PC-9 (cell line): ENCODE measurements at regions not wholly inside any gene's neighbourhood (a gene's known extent, or its start where the extent isn't known, plus 50 kb on each side); places are given as distances from the start of the nearest gene placed in this dataset.

Experiments used
- BruUV-seq: library from RNA; stranded (reverse); fragments of 400-500 nt; replicated peaks from 2 replicates; lab custom pipeline; 2021; lab: Mats Ljungman, UMichigan
- CTCF ChIA-PET: fragments of 300-600 bp; sonication (Branson Sonifier 250); formaldehyde crosslinking; loops from one replicate; lab custom pipeline; 2022; ENCODE audit warnings: antibody characterized with exemption; lab: Charles Lee
- POLR2A ChIA-PET: fragments of 300-600 bp; sonication (Branson Sonifier 250); formaldehyde crosslinking; loops from one replicate; lab custom pipeline; 2022; ENCODE audit warnings: antibody characterized with exemption; ENCODE audit not compliant: unreplicated experiment; lab: Charles Lee
- DNase-seq, 2 experiments: peaks; one replicate each; pipeline versions ENCODE4 v3.0.0 to v3.0.0-alpha.2; 2015 to 2022; ENCODE audit warnings: mixed read lengths in 1 of 2
- H2AFZ ChIP-seq: fragments of 200-600 bp; sonication (generic); 2 replicates; pipeline ENCODE4 v1.8.1; 2017; ENCODE audit warnings: antibody characterized with exemption
- H3F3A ChIP-seq: fragments of 200-600 bp; sonication (generic); 2 replicates; pipeline ENCODE4 v1.8.1; 2017; ENCODE audit warnings: antibody characterized with exemption, mild to moderate bottlenecking, low read depth; ENCODE audit not compliant: insufficient read depth
- H3K27ac ChIP-seq: fragments of 200-600 bp; sonication (generic); 2 replicates; pipeline ENCODE4 v1.6.1; 2016; ENCODE audit warnings: mixed run types
- H3K27me3 ChIP-seq: fragments of 200-600 bp; sonication (generic); 2 replicates; pipeline ENCODE4 v1.6.1; 2016; ENCODE audit warnings: low read depth, mixed run types; ENCODE audit not compliant: insufficient read depth
- H3K36me3 ChIP-seq: fragments of 200-600 bp; sonication (generic); 2 replicates; pipeline ENCODE4 v1.6.1; 2016; ENCODE audit warnings: low read depth, mixed run types
- H3K4me1 ChIP-seq: fragments of 200-600 bp; sonication (generic); replicated peaks from 2 replicates; pipeline ENCODE4 v1.6.1; 2016; ENCODE audit warnings: mixed run types; ENCODE audit not compliant: insufficient read depth
- H3K4me2 ChIP-seq: fragments of 200-600 bp; sonication (generic); 2 replicates; pipeline ENCODE4 v1.6.1; 2017; ENCODE audit warnings: mixed run types
- H3K4me3 ChIP-seq: fragments of 200-600 bp; sonication (generic); 2 replicates; pipeline ENCODE4 v1.6.1; 2016; ENCODE audit warnings: mixed run types
- H3K79me2 ChIP-seq: fragments of 200-600 bp; sonication (generic); 2 replicates; pipeline ENCODE4 v1.6.1; 2017; ENCODE audit warnings: low read depth, mixed run types
- H3K9me2 ChIP-seq: fragments of 200-600 bp; sonication (generic); 2 replicates; pipeline ENCODE4 v1.8.1; 2017; ENCODE audit warnings: mild to moderate bottlenecking; ENCODE audit not compliant: insufficient read depth
- H3K9me3 ChIP-seq: fragments of 200-600 bp; sonication (generic); 2 replicates; pipeline ENCODE4 v1.8.1; 2016; ENCODE audit warnings: low read depth; ENCODE audit not compliant: insufficient read depth
- H4K20me1 ChIP-seq: fragments of 200-600 bp; sonication (generic); 2 replicates; pipeline ENCODE4 v1.8.1; 2017; ENCODE audit not compliant: insufficient read depth
- CTCF ChIP-seq: fragments of 200-600 bp; sonication (generic); conservative IDR thresholded peaks from 2 replicates; pipeline ENCODE4 v1.6.1; 2017; ENCODE audit warnings: mixed run types, antibody characterized with exemption, mild to moderate bottlenecking, moderate library complexity
- EZH2 ChIP-seq: fragments of 200-600 bp; sonication (generic); IDR thresholded peaks from 2 replicates; pipeline ENCODE4 v1.8.0; 2017; ENCODE audit warnings: antibody characterized with exemption, low read depth
- intact Hi-C: fragments of 100-400 bp; cut with micrococcal nuclease; formaldehyde crosslinking; loops from one replicate; pipeline ENCODE4 v1.10.0; 2022; ENCODE audit not compliant: unreplicated experiment

DNA sequence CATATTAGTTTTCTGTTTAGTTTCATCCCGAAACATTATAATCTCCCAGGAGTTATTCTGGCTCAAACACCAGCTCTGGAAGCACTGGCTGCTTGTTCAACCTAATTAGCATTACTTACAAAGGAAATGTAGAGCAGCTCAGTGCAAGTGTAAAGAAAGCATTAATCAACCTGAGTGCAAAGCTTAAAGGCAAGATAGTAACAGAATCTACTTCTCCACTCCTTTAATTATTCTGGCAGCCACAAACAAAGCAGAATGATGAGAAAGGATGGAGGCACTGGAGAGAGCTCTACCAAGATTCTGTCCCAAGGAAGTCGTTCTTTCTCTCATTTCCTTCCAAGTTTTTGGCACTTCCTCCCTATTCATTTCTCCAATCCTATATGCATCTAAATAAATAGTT, 1384.0 kb downstream of the ZPLD1 start:
- H3K27me3 ChIP-seq = no peaks in the 10 kb centered on the region
- no peak overlapping the region for H3K4me3 ChIP-seq
- no peaks in the 10 kb centered on the region; the same call in 1 of the 2 replicates for H3K9me2 ChIP-seq
- no peaks in the 10 kb centered on the region for H3K4me1 ChIP-seq
- no peaks in the 10 kb centered on the region for H3K9me3 ChIP-seq
- ChIA-PET POLR2A (no interaction called here), CTCF (no interaction called here)
- TF ChIP-seq CTCF = no peak
- TF ChIP-seq EZH2 = no peak
- no peak overlapping the region for H3K27ac ChIP-seq
- no peaks in the 10 kb centered on the region for H4K20me1 ChIP-seq
- no peaks in the 10 kb centered on the region for H3K79me2 ChIP-seq
- no peak overlapping the region for H3K4me2 ChIP-seq
- DNase-seq = no peak
- no peaks in the 10 kb centered on the region for H3F3A ChIP-seq
- intact Hi-C loops = no loop called here
- no TSS peak for BruUV-seq
- 0 out of 2 replicates have a peak overlapping the region, but pooled peaks have one; percentile 10 for H2AFZ ChIP-seq
- H3K36me3 ChIP-seq = no peaks in the 10 kb centered on the region

GRCh38 chr3:103825586-103825985, 1390.8 kb downstream of the ZPLD1 start:
- Histone ChIP-seq H3F3A (no peaks in the 10 kb centered on the region), H3K4me3 (no peak overlapping the region), H3K4me1 (no peaks in the 10 kb centered on the region), H3K9me3 (no peaks in the 10 kb centered on the region), H4K20me1 (no peaks in the 10 kb centered on the region), H3K79me2 (no peaks in the 10 kb centered on the region), H3K4me2 (no peak overlapping the region), H3K9me2 (no peaks in the 10 kb centered on the region; the same call in 1 of the 2 replicates), H2AFZ (no peak overlapping the region), H3K27me3 (no peaks in the 10 kb centered on the region), H3K27ac (no peak overlapping the region), H3K36me3 (no peaks in the 10 kb centered on the region)
- TF ChIP-seq EZH2 = no peak
- intact Hi-C loops = no loop called here
- BruUV-seq = no TSS peak
- DNase-seq = no peak
- CTCF ChIA-PET = no interaction called here
- POLR2A ChIA-PET = no interaction called here

DNA sequence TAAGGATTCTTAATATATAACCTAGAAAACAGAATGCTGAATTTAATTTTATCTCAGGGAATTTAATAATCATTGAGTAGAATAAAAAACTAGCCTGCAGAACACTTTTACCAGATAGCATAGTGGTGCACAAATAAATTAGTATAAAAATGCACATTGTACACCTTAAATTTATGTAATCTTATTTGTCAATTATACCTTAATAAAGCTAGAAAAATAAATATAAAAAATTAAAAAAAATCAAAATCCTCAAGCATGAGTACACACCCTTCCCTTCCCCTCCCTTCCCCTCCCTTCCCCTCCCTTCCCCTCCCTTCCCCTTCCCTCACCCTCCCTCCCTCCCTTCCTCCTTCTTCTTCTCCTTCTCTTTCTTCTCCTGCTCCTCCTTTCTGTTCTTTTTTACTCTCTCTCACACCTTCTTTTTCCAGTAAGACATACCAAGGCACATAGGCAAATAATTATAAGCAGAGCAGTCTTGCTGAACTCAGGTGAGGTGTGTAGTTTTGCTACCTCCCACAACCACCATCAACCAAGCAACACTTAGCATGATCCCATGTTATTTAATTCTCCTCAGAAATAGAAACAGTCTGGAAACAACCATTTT, 1395.0 kb downstream of the ZPLD1 start:
- intact Hi-C loops = no loop called here
- no peak overlapping the region for H3K4me3 ChIP-seq
- H4K20me1 ChIP-seq = no peaks in the 10 kb centered on the region
- H3K9me3 ChIP-seq = no peaks in the 10 kb centered on the region
- no peaks in the 10 kb centered on the region for H3F3A ChIP-seq
- no peak overlapping the region for H3K4me2 ChIP-seq
- DNase-seq = no peak
- no peaks in the 10 kb centered on the region for H3K79me2 ChIP-seq
- POLR2A ChIA-PET = no interaction called here
- H3K9me2 ChIP-seq = no peaks in the 10 kb centered on the region; the same call in 1 of the 2 replicates
- H3K36me3 ChIP-seq = no peaks in the 10 kb centered on the region
- no peaks in the 10 kb centered on the region for H3K27me3 ChIP-seq
- TF ChIP-seq EZH2 = no peak
- no peak for TF ChIP-seq CTCF
- 0 out of 2 replicates have a peak overlapping the region, but pooled peaks have one; percentile 9 for H2AFZ ChIP-seq
- no peak overlapping the region for H3K27ac ChIP-seq
- BruUV-seq = no TSS peak
- no peaks in the 10 kb centered on the region for H3K4me1 ChIP-seq
- CTCF ChIA-PET = no interaction called here
